Endodermal cell (in vitro differentiated cells): ENCODE measurements at regions not wholly inside any gene's neighbourhood (a gene's known extent, or its start where the extent isn't known, plus 50 kb on each side); places are given as distances from the start of the nearest gene placed in this dataset.

ENCODE experiments used
- DNase-seq: peaks from one replicate; pipeline ENCODE4 v3.0.0-alpha.2; 2017
- H3K27ac ChIP-seq: 2 replicates; pipeline ENCODE4 v1.5.1; 2013; ENCODE audit warnings: mild to moderate bottlenecking, low read depth, low read length, moderate library complexity
- H3K27me3 ChIP-seq: 2 replicates; pipeline ENCODE4 v1.6.1; 2013; ENCODE audit warnings: mild to moderate bottlenecking, low read length, moderate library complexity; ENCODE audit not compliant: insufficient read depth, control insufficient read depth, poor library complexity, severe bottlenecking
- H3K36me3 ChIP-seq: 2 replicates; pipeline ENCODE4 v1.7.0; 2013; ENCODE audit warnings: mild to moderate bottlenecking, low read length, moderate library complexity; ENCODE audit not compliant: control insufficient read depth, insufficient read depth
- H3K4me1 ChIP-seq: one replicate; pipeline ENCODE4 v1.7.0; 2013; ENCODE audit warnings: low read length; ENCODE audit not compliant: control insufficient read depth, insufficient read depth
- H3K4me3 ChIP-seq: 2 replicates; pipeline ENCODE4 v1.5.1; 2013; ENCODE audit warnings: mild to moderate bottlenecking, low read length, moderate library complexity
- H3K9ac ChIP-seq: 2 replicates; pipeline ENCODE4 v1.6.1; 2013; ENCODE audit warnings: mild to moderate bottlenecking, low read length, moderate library complexity; ENCODE audit not compliant: poor library complexity, severe bottlenecking; ENCODE audit errors: extremely low read depth
- H3K9me3 ChIP-seq: 2 replicates; pipeline ENCODE4 v1.6.1; 2013; ENCODE audit warnings: mild to moderate bottlenecking, low read length, moderate library complexity; ENCODE audit not compliant: control insufficient read depth
- H3K27ac Mint-ChIP-seq: 2 replicates; pipeline ENCODE4 v1.8.0; 2020; ENCODE audit warnings: mixed read lengths
- H3K27me3 Mint-ChIP-seq: 2 replicates; pipeline ENCODE4 v1.8.0; 2021; ENCODE audit warnings: mild to moderate bottlenecking, mixed read lengths; ENCODE audit not compliant: insufficient read depth
- H3K36me3 Mint-ChIP-seq: 2 replicates; pipeline ENCODE4 v1.8.0; 2020; ENCODE audit warnings: low read depth, mixed read lengths
- H3K4me1 Mint-ChIP-seq: 2 replicates; pipeline ENCODE4 v1.8.0; 2020; ENCODE audit warnings: mixed read lengths
- H3K4me3 Mint-ChIP-seq: 2 replicates; pipeline ENCODE4 v1.8.0; 2020; ENCODE audit warnings: mild to moderate bottlenecking, moderate library complexity, mixed read lengths
- H3K9me3 Mint-ChIP-seq: 2 replicates; pipeline ENCODE4 v1.8.0; 2020; ENCODE audit warnings: mild to moderate bottlenecking, mixed read lengths
- WGBS, 2 experiments: methylation state at CpG; one replicate each; pipeline versions ENCODE4 v1.1.5 to v1.1.7; 2013; ENCODE audit warnings: missing lambda C conversion rate in 2 of 2, mixed read lengths in 1 of 2; ENCODE audit not compliant: insufficient coverage in 1 of 2, insufficient read length in 1 of 2; 5-methylcytosine and 5-hydroxymethylcytosine counted together
- TF ChIP-seq, protein P1 (sequence below): fragments of 200-600 bp; sonication (generic); conservative IDR thresholded peaks from 2 replicates; pipeline ENCODE4 v1.5.0; 2021; ENCODE audit warnings: antibody characterized with exemption, mild to moderate bottlenecking

DNA sequence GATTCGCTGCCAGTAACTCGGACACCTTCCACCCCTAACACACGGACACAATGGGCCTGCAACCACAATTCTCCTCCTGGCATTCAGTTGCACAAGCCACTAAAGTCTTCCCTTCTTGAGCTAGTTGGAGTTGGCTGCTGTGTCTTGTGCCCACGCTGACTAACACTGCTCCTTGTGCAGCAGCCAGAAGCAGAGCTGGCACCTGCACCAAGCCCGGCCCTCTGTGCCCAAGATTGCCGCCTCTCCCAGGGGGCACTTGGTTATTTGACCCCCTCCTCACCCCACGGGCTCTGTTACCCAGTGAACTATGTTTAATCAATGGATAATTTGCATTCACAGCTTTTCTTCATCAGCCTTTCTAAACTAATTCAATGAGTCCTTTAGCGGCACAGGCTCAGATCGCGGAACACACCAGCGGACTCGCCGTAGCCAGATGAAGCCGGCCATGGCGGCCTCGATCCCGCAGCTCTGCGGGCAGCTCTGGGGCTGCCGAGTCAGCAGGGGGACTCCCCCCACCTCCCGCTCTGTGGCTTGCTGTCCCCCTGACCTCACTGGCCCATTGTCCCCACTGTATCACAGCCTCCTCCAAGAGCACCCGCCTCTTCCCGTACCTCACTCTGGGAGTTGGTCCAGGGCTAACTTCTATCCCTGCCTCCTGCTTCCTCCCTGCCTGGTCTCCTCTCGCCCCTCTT is 94.8 kb upstream of the AFDN start:
- no peak overlapping the region for H3K9ac ChIP-seq
- H3K9me3 ChIP-seq, result no peaks in the 10 kb centered on the region
- Mint-ChIP-seq H3K9me3 (peaks cover 6% of the 10 kb centered on the region), H3K4me1 (peaks cover 3% of the 10 kb centered on the region), H3K36me3 (no peaks in the 10 kb centered on the region), H3K27me3 (peaks cover 6% of the 10 kb centered on the region), H3K4me3 (no peak overlapping the region), H3K27ac (no peak overlapping the region)
- no peaks in the 10 kb centered on the region for H3K4me1 ChIP-seq
- WGBS, 2 experiments, result 94 to 95% methylated on average over 20 to 23 of the region's 23 CpGs
- H3K27ac ChIP-seq, result no peak overlapping the region
- TF ChIP-seq, protein P1, sequence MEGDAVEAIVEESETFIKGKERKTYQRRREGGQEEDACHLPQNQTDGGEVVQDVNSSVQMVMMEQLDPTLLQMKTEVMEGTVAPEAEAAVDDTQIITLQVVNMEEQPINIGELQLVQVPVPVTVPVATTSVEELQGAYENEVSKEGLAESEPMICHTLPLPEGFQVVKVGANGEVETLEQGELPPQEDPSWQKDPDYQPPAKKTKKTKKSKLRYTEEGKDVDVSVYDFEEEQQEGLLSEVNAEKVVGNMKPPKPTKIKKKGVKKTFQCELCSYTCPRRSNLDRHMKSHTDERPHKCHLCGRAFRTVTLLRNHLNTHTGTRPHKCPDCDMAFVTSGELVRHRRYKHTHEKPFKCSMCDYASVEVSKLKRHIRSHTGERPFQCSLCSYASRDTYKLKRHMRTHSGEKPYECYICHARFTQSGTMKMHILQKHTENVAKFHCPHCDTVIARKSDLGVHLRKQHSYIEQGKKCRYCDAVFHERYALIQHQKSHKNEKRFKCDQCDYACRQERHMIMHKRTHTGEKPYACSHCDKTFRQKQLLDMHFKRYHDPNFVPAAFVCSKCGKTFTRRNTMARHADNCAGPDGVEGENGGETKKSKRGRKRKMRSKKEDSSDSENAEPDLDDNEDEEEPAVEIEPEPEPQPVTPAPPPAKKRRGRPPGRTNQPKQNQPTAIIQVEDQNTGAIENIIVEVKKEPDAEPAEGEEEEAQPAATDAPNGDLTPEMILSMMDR, result no peak
- peak; percentile 29 for DNase-seq
- no peaks in the 10 kb centered on the region for H3K36me3 ChIP-seq
- H3K27me3 ChIP-seq, result no peaks in the 10 kb centered on the region
- no peak overlapping the region for H3K4me3 ChIP-seq

DNA sequence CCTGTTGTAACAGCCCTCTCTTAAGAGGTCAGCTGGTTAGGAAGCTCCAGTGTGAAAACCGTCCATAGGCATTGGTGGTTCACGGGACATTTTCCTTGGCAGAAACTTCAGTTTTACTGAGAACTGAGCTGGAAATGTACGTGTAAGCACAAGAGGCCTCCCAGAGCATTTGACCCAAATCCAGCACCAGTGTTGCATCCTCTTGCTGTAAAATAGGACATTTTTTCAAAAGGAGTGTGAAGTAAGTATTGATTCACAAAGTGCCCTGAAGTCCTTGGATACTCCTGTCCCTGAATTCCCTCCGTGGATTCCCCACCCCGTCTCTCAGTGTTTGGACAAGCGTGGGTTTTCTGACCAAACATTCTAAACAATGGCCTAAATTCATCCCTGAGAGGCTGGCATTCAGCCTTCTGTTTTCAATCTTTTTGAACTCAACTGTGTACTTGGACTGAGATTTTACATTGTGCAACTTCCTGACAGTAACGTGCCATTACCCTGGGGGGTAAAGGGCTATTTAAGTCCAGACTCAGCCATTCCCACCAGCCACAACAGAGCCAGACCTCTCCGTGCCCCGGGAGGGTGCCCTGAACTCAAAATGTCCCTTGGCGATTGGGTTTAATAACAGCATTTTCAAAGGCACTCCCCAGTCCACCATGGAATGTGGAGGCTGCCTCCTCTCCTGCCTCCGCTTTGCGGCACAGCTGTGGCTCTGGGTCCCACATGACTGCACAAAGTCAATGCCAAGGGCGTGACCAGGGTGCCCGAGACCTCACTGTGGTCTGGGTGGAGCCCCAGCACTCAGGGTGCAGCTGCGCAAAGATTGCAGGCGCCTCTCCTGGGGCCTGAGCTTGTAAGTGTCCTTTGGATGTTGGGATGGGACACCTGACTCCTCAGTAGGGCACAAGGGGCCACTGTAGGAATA is 92.7 kb upstream of the AFDN start:
- Mint-ChIP-seq H3K27me3 (peaks cover 4% of the 10 kb centered on the region), H3K27ac (no peak overlapping the region), H3K36me3 (no peaks in the 10 kb centered on the region), H3K4me3 (no peak overlapping the region), H3K9me3 (peaks cover 6% of the 10 kb centered on the region), H3K4me1 (peaks cover 12% of the 10 kb centered on the region)
- Histone ChIP-seq H3K27ac (no peak overlapping the region), H3K4me3 (no peak overlapping the region), H3K27me3 (no peaks in the 10 kb centered on the region), H3K9ac (no peak overlapping the region), H3K36me3 (no peaks in the 10 kb centered on the region), H3K4me1 (peaks cover 5% of the 10 kb centered on the region), H3K9me3 (no peaks in the 10 kb centered on the region)
- 90 to 92% methylated on average over 12 to 16 of the region's 16 CpGs for WGBS, 2 experiments
- DNase-seq, result peak; percentile 28
- TF ChIP-seq, protein P1, result no peak

DNA sequence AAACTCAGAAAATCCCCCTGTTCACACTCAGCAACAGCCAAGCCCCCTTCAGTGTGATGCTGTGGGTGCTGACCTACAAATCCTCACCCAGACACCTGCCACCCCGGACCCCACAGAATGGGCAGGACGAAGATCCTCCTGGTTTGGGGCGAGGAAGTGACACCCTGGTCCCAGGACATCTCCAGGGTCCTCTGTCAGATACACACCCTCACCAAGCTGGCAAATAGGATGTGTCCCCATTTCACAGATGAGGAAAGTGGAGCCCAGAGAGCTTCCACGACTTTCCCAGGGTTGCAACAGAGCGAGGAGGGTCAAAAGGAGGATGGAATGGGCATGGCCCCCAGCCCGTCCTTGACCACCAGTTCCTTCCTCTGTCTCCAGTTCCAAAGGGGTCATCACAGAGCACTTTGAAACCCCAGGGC is 92.0 kb upstream of the AFDN start:
- TF ChIP-seq, protein P1, result no peak
- Histone ChIP-seq H3K27me3 (no peaks in the 10 kb centered on the region), H3K4me3 (no peak overlapping the region), H3K9me3 (no peaks in the 10 kb centered on the region), H3K36me3 (no peaks in the 10 kb centered on the region), H3K27ac (no peak overlapping the region), H3K4me1 (peaks cover 5% of the 10 kb centered on the region), H3K9ac (no peak overlapping the region)
- DNase-seq, result no peak
- WGBS, 2 experiments, result 93% methylated on average over 6 of the region's 6 CpGs; no CpG with 5 or more reads in 1 of the 2 experiments
- no peaks in the 10 kb centered on the region for H3K36me3 Mint-ChIP-seq
- H3K27me3 Mint-ChIP-seq, result peaks cover 4% of the 10 kb centered on the region
- peaks cover 10% of the 10 kb centered on the region for H3K4me1 Mint-ChIP-seq
- no peak overlapping the region for H3K4me3 Mint-ChIP-seq
- peaks cover 6% of the 10 kb centered on the region for H3K9me3 Mint-ChIP-seq
- no peak overlapping the region for H3K27ac Mint-ChIP-seq
